Mucosa of gallbladder (tissue), 1 donor: ENCODE measurements at regions not wholly inside any gene's neighbourhood (a gene's known extent, or its start where the extent isn't known, plus 50 kb on each side); places are given as distances from the start of the nearest gene placed in this dataset.

Source experiments
- DNase-seq: peaks from one replicate; pipeline ENCODE4 v3.0.0-alpha.2; 2020; ENCODE audit warnings: low spot score
- donor health status: DM: no; HTN: no; CAD: no.

GRCh38 chr12:124369055-124369826 is 74.3 kb downstream of the RFLNA start:
- peak; percentile 89 for DNase-seq

GRCh38 chr12:124368421-124369032 is 73.6 kb downstream of the RFLNA start:
- DNase-seq: no peak

GRCh38 chr12:124365726-124366430 is 71.0 kb downstream of the RFLNA start:
- no peak for DNase-seq
